Stomach (tissue), 4 donors: ENCODE measurements at regions not wholly inside any gene's neighbourhood (a gene's known extent, or its start where the extent isn't known, plus 50 kb on each side); places are given as distances from the start of the nearest gene placed in this dataset.

Experiments
- CTCF ChIP-seq, 7 experiments: fragments of 450-650 bp in 4 of 7; fragments of 200-600 bp in 3 of 7; sonication (generic) in 3 of 7; IDR thresholded peaks; one replicate each; pipeline ENCODE4 v1.5.1; 2016 to 2019; ENCODE audit warnings: antibody characterized with exemption in 7 of 7, control low read depth in 2 of 7, mild to moderate bottlenecking in 1 of 7
- EP300 ChIP-seq: sonication (generic); formaldehyde crosslinking; IDR thresholded peaks from one replicate; pipeline ENCODE4 v1.6.1; 2017; ENCODE audit warnings: antibody characterized with exemption
- POLR2A ChIP-seq, 4 donors: fragments of 450-650 bp; IDR thresholded peaks; one replicate each; pipeline ENCODE4 v1.6.1; 2016; ENCODE audit warnings: antibody characterized with exemption in 4 of 4, control low read depth in 2 of 4, mild to moderate bottlenecking in 1 of 4, moderate library complexity in 1 of 4

DNA sequence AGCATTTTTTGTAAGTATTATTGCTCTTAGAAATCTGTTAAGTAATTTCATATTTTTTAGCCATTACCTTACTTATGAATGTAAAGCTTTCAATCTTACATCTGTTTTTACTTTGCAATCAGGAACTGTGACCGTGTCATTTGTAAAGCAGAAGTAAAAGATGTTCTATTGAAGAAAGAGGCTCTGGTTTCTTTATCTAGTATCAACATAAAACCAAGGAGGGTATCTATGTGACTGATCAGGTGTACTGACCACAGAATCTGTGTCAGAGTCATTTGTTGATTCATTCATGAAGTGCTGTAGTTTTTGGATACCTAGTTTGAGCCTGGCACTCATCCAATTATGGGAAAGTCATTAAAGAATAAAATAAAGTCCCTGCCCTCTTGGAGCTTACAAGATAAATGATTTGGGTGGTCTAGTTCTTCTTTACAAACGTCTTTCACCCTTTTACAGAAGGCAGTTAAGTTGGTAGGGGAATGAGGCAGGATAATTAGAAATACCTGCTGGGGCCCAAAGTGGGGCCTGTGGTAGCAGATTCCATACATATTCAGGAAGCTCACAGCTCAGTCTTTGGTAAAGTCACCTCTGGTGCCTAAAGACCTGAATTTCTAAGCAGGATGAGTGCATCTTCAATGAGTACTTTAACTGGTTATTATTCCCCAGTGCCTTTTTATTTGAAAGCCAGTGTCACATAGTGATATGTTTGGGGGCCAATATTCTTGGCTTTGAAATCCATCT is 260.6 kb upstream of the NT5C1B start:
- TF ChIP-seq CTCF (IDR thresholded peaks at IDR 0.05) (no peak), EP300 (no peak), POLR2A (IDR thresholded peaks at IDR 0.05) (no peak)
